ENCODE measurements at regions not wholly inside any gene's neighbourhood (a gene's known extent, or its start where the extent isn't known, plus 50 kb on each side); places are given as distances from the start of the nearest gene placed in this dataset.

- Histone ChIP-seq H3K4me3 (IDR thresholded peaks at IDR 0.05; ENCODE audit: insufficient read depth, low read depth, low read length) (no peak overlapping the region), H4K20me1 (ENCODE audit: insufficient read depth) (no peaks in the 10 kb centered on the region), H2AFZ (ENCODE audit: low read depth) (no peak overlapping the region), H3K4me2 (no peak overlapping the region), H3K9ac (no peak overlapping the region), H3K27ac (no peak overlapping the region), H3K4me1 (ENCODE audit: low read depth, poor library complexity, severe bottlenecking) (no peaks in the 10 kb centered on the region), H3K36me3 (ENCODE audit: insufficient read depth) (no peaks in the 10 kb centered on the region), H3K79me2 (ENCODE audit: insufficient read depth, low read depth) (no peaks in the 10 kb centered on the region), H3K27me3 (ENCODE audit: insufficient read depth, low read depth) (no peaks in the 10 kb centered on the region; the same call in 1 of the 2 replicates)
- TF ChIP-seq CTCF (conservative IDR thresholded peaks at IDR 0.05; ENCODE audit: low read depth, low read length) = no peak
Observed at GRCh38 chr14:101133068-101133467, 229.5 kb upstream of the RTL1 start.

GRCh38 chr14:101134161-101134631, 230.7 kb upstream of the RTL1 start:
- Histone ChIP-seq H4K20me1 (ENCODE audit: insufficient read depth) (no peaks in the 10 kb centered on the region), H3K36me3 (ENCODE audit: insufficient read depth) (no peaks in the 10 kb centered on the region), H3K4me1 (ENCODE audit: low read depth, poor library complexity, severe bottlenecking) (no peaks in the 10 kb centered on the region), H3K4me3 (IDR thresholded peaks at IDR 0.05; ENCODE audit: insufficient read depth, low read depth, low read length) (no peak overlapping the region), H3K27ac (no peak overlapping the region), H3K79me2 (ENCODE audit: insufficient read depth, low read depth) (no peaks in the 10 kb centered on the region), H3K9ac (no peak overlapping the region), H3K4me2 (no peak overlapping the region), H3K27me3 (ENCODE audit: insufficient read depth, low read depth) (no peaks in the 10 kb centered on the region; the same call in 1 of the 2 replicates), H2AFZ (ENCODE audit: low read depth) (no peak overlapping the region)
- TF ChIP-seq CTCF (conservative IDR thresholded peaks at IDR 0.05; ENCODE audit: low read depth, low read length) = no peak

- no peak for TF ChIP-seq CTCF (conservative IDR thresholded peaks at IDR 0.05; ENCODE audit: low read depth, low read length)
- Histone ChIP-seq H3K9ac (no peak overlapping the region), H3K27me3 (ENCODE audit: insufficient read depth, low read depth) (no peaks in the 10 kb centered on the region; the same call in 1 of the 2 replicates)
Observed at GRCh38 chr14:101134851-101135433, 231.4 kb upstream of the RTL1 start.

GRCh38 chr14:101135796-101136742, 232.5 kb upstream of the RTL1 start:
- H3K4me2 ChIP-seq = no peak overlapping the region
- no peak overlapping the region for H3K4me3 ChIP-seq (IDR thresholded peaks at IDR 0.05; ENCODE audit: insufficient read depth, low read depth, low read length)
- H2AFZ ChIP-seq (ENCODE audit: low read depth) = no peak overlapping the region
- no peak for TF ChIP-seq CTCF (conservative IDR thresholded peaks at IDR 0.05; ENCODE audit: low read depth, low read length)
- H4K20me1 ChIP-seq (ENCODE audit: insufficient read depth) = no peaks in the 10 kb centered on the region
- no peaks in the 10 kb centered on the region; the same call in 1 of the 2 replicates for H3K27me3 ChIP-seq (ENCODE audit: insufficient read depth, low read depth)
- H3K4me1 ChIP-seq (ENCODE audit: low read depth, poor library complexity, severe bottlenecking) = no peaks in the 10 kb centered on the region
- no peaks in the 10 kb centered on the region for H3K79me2 ChIP-seq (ENCODE audit: insufficient read depth, low read depth)
- H3K27ac ChIP-seq = no peak overlapping the region
- no peaks in the 10 kb centered on the region for H3K36me3 ChIP-seq (ENCODE audit: insufficient read depth)
- H3K9ac ChIP-seq = no peak overlapping the region

More at GRCh38 chr14:101134851-101135433, 231.4 kb upstream of the RTL1 start:
- Histone ChIP-seq H3K4me3 (IDR thresholded peaks at IDR 0.05; ENCODE audit: insufficient read depth, low read depth, low read length) (no peak overlapping the region), H3K27ac (no peak overlapping the region), H3K4me1 (ENCODE audit: low read depth, poor library complexity, severe bottlenecking) (no peaks in the 10 kb centered on the region), H3K4me2 (no peak overlapping the region), H3K79me2 (ENCODE audit: insufficient read depth, low read depth) (no peaks in the 10 kb centered on the region), H3K36me3 (ENCODE audit: insufficient read depth) (no peaks in the 10 kb centered on the region), H4K20me1 (ENCODE audit: insufficient read depth) (no peaks in the 10 kb centered on the region), H2AFZ (ENCODE audit: low read depth) (no peak overlapping the region)
